NCI-H1417 treated with DMSO at 0.1 percent for 48 hours (cell line): ENCODE measurements at regions not wholly inside any gene's neighbourhood (a gene's known extent, or its start where the extent isn't known, plus 50 kb on each side); places are given as distances from the start of the nearest gene placed in this dataset.

Experiments used
- DNase-seq: peaks from one replicate; lab custom pipeline; 2025; lab: John Stamatoyannopoulos, UW

GRCh38 chr1:88003255-88003654 is 674.6 kb downstream of the LMO4 start:
- no peak for DNase-seq

GRCh38 chr1:88009916-88010315 is 674.2 kb upstream of the PKN2 start:
- DNase-seq, result no peak

- no peak for DNase-seq
These were observed 670.6 kb upstream of the PKN2 start for GRCh38 chr1:88013485-88013884.

GRCh38 chr1:88014131-88014530 is 669.9 kb upstream of the PKN2 start:
- no peak for DNase-seq

GRCh38 chr1:88016947-88017346 is 667.1 kb upstream of the PKN2 start:
- no peak for DNase-seq

- no peak for DNase-seq
These were observed 662.5 kb upstream of the PKN2 start for GRCh38 chr1:88021529-88021928.

- no peak for DNase-seq
These were observed 661.6 kb upstream of the PKN2 start for GRCh38 chr1:88022516-88022915.

- no peak for DNase-seq
These were observed 654.9 kb upstream of the PKN2 start for GRCh38 chr1:88029142-88029541.

- DNase-seq, result no peak
These were observed 654.2 kb upstream of the PKN2 start for GRCh38 chr1:88029899-88030298.

- DNase-seq, result no peak
These were observed 648.5 kb upstream of the PKN2 start for GRCh38 chr1:88035578-88035977.

GRCh38 chr1:88036345-88037014 is 647.6 kb upstream of the PKN2 start:
- DNase-seq, result no peak

GRCh38 chr1:88039240-88039639 is 644.8 kb upstream of the PKN2 start:
- DNase-seq, result no peak

GRCh38 chr1:88043834-88044233 is 640.2 kb upstream of the PKN2 start:
- DNase-seq, result no peak

GRCh38 chr1:88052167-88052566 is 631.9 kb upstream of the PKN2 start:
- DNase-seq, result no peak

- DNase-seq, result no peak
These were observed 631.0 kb upstream of the PKN2 start for GRCh38 chr1:88053065-88053464.

GRCh38 chr1:88056881-88057280 is 627.2 kb upstream of the PKN2 start:
- no peak for DNase-seq

- no peak for DNase-seq
These were observed 625.9 kb upstream of the PKN2 start for GRCh38 chr1:88058205-88058604.

GRCh38 chr1:88060112-88060673 is 623.9 kb upstream of the PKN2 start:
- DNase-seq, result no peak

GRCh38 chr1:88060750-88061491 is 623.2 kb upstream of the PKN2 start:
- no peak for DNase-seq

- no peak for DNase-seq
These were observed 622.4 kb upstream of the PKN2 start for GRCh38 chr1:88061492-88062177.

GRCh38 chr1:88062650-88063153 is 621.4 kb upstream of the PKN2 start:
- no peak for DNase-seq

GRCh38 chr1:88063605-88064004 is 620.5 kb upstream of the PKN2 start:
- DNase-seq, result no peak
